Gastrocnemius medialis (tissue), 4 donors: ENCODE measurements at regions not wholly inside any gene's neighbourhood (a gene's known extent, or its start where the extent isn't known, plus 50 kb on each side); places are given as distances from the start of the nearest gene placed in this dataset.

Source experiments
- ATAC-seq, 2 donors: fragments of 150-250 bp; one replicate each; pipeline ENCODE4 v1.9.1; 2016
- DNase-seq, 2 donors: peaks; one replicate each; pipeline ENCODE4 v3.0.0-alpha.2; 2019
- H3K27ac ChIP-seq, 4 donors: fragments of 200-600 bp; sonication (generic); 1 replicate in 1 of 4; 2 replicates in 3 of 4; pipeline ENCODE4 v1.5.1; 2016 to 2018; ENCODE audit warnings: mild to moderate bottlenecking in 2 of 4, moderate library complexity in 1 of 4
- H3K27me3 ChIP-seq, 3 donors: fragments of 200-600 bp; sonication (generic) in 2 of 3; 1 replicate in 1 of 3; 2 replicates in 2 of 3; pipeline versions ENCODE4 v1.5.1 to v1.6.0; 2016 to 2019; ENCODE audit warnings: mild to moderate bottlenecking in 1 of 3, moderate library complexity in 1 of 3
- H3K36me3 ChIP-seq, 2 donors: fragments of 200-600 bp; sonication (generic) in 1 of 2; one replicate each; pipeline ENCODE4 v1.5.1; 2017 to 2018
- H3K4me1 ChIP-seq, 2 donors: fragments of 200-600 bp; sonication (generic) in 1 of 2; one replicate each; pipeline ENCODE4 v1.5.1; 2016 to 2017; ENCODE audit warnings: mild to moderate bottlenecking in 2 of 2
- H3K4me3 ChIP-seq, 4 donors: fragments of 200-600 bp; sonication (generic) in 3 of 4; 1 replicate in 1 of 4; 2 replicates in 3 of 4; pipeline ENCODE4 v1.5.1; 2016 to 2019; ENCODE audit warnings: mild to moderate bottlenecking in 2 of 4
- H3K9me3 ChIP-seq, 3 donors: fragments of 200-600 bp; sonication (generic) in 2 of 3; 1 replicate in 1 of 3; 2 replicates in 2 of 3; pipeline ENCODE4 v1.5.1; 2016 to 2019
- CTCF ChIP-seq, 5 experiments: fragments of 450-650 bp in 3 of 5; fragments of 200-600 bp in 2 of 5; sonication (generic) in 2 of 5; IDR thresholded peaks in 4 of 5; conservative IDR thresholded peaks in 1 of 5; 1 replicate in 4 of 5; 2 replicates in 1 of 5; pipeline ENCODE4 v1.5.1; 2016 to 2019; ENCODE audit warnings: antibody characterized with exemption in 5 of 5, mild to moderate bottlenecking in 3 of 5, moderate library complexity in 3 of 5
- POLR2A ChIP-seq, 2 donors: fragments of 450-650 bp; IDR thresholded peaks; one replicate each; pipeline ENCODE4 v1.6.1; 2017; ENCODE audit warnings: antibody characterized with exemption in 2 of 2, mild to moderate bottlenecking in 2 of 2, moderate library complexity in 2 of 2
- in situ Hi-C, 4 donors: fragments of 200-750 bp; cut with MboI; loops; one replicate each; pipeline versions ENCODE4 v1.15.0 to v1.8.0; 2017; ENCODE audit warnings: low sequenced_read_pairs in 4 of 4
- intact Hi-C: fragments of 100-400 bp; cut with DNase I; formaldehyde crosslinking; loops from one replicate; pipeline ENCODE4 v1.15.1; 2023; ENCODE audit warnings: low total_unique reads

GRCh38 chr2:190815226-190815625 lies 65.4 kb upstream of the GLS start:
- H3K4me1 ChIP-seq = no peaks in the 10 kb centered on the region
- ATAC-seq = no peak
- intact Hi-C loops = no loop called here
- in situ Hi-C loops = loop anchor here in 1 of 4 donors (25.0 kb wide), 1 partner anchor 728 kb away; no protein-coding TSS in a partner anchor
- H3K27me3 ChIP-seq = no peaks in the 10 kb centered on the region
- TF ChIP-seq CTCF (IDR thresholded peaks at IDR 0.05 in 4 of 5, conservative IDR thresholded peaks at IDR 0.05 in 1 of 5) = no peak
- TF ChIP-seq POLR2A (IDR thresholded peaks at IDR 0.05) = no peak
- no peak overlapping the region for H3K27ac ChIP-seq
- DNase-seq = no peak
- H3K36me3 ChIP-seq = no peaks in the 10 kb centered on the region
- no peaks in the 10 kb centered on the region for H3K9me3 ChIP-seq
- H3K4me3 ChIP-seq = no peak overlapping the region

- Histone ChIP-seq H3K27ac (no peak overlapping the region), H3K4me1 (no peaks in the 10 kb centered on the region), H3K4me3 (no peak overlapping the region), H3K27me3 (no peaks in the 10 kb centered on the region), H3K9me3 (no peaks in the 10 kb centered on the region), H3K36me3 (no peaks in the 10 kb centered on the region)
- no peak for ATAC-seq
- no peak for DNase-seq
- TF ChIP-seq POLR2A (IDR thresholded peaks at IDR 0.05) (no peak), CTCF (IDR thresholded peaks at IDR 0.05 in 4 of 5, conservative IDR thresholded peaks at IDR 0.05 in 1 of 5) (no peak)
- intact Hi-C loops (no loop called here), in situ Hi-C loops (loop anchor here in 1 of 4 donors (25.0 kb wide), 1 partner anchor 730 kb away; no protein-coding TSS in a partner anchor)
Measured at GRCh38 chr2:190817082-190817481, 63.5 kb upstream of the GLS start.

GRCh38 chr2:190819840-190820301 lies 60.8 kb upstream of the GLS start:
- ATAC-seq = peak in 1 of 2 donors; percentile 54
- no peak overlapping the region for H3K27ac ChIP-seq
- TF ChIP-seq POLR2A (IDR thresholded peaks at IDR 0.05) (no peak), CTCF (IDR thresholded peaks at IDR 0.05 in 4 of 5, conservative IDR thresholded peaks at IDR 0.05 in 1 of 5) (no peak)

GRCh38 chr2:190820416-190820815 lies 60.2 kb upstream of the GLS start:
- Histone ChIP-seq H3K9me3 (no peaks in the 10 kb centered on the region), H3K27me3 (no peaks in the 10 kb centered on the region), H3K4me1 (no peaks in the 10 kb centered on the region), H3K4me3 (no peak overlapping the region), H3K36me3 (no peaks in the 10 kb centered on the region), H3K27ac (no peak overlapping the region)
- ATAC-seq (no peak), DNase-seq (no peak)
- in situ Hi-C loops (loop anchor here in 1 of 4 donors (25.0 kb wide), 1 partner anchor 733 kb away; no protein-coding TSS in a partner anchor), intact Hi-C loops (no loop called here)
- TF ChIP-seq POLR2A (IDR thresholded peaks at IDR 0.05) = no peak
- no peak for TF ChIP-seq CTCF (IDR thresholded peaks at IDR 0.05 in 4 of 5, conservative IDR thresholded peaks at IDR 0.05 in 1 of 5)

More at GRCh38 chr2:190819840-190820301, 60.8 kb upstream of the GLS start:
- Histone ChIP-seq H3K27me3 (no peaks in the 10 kb centered on the region), H3K9me3 (no peaks in the 10 kb centered on the region), H3K36me3 (no peaks in the 10 kb centered on the region), H3K4me3 (no peak overlapping the region), H3K4me1 (no peaks in the 10 kb centered on the region)
- DNase-seq = no peak
- in situ Hi-C loops (loop anchor here in 1 of 4 donors (25.0 kb wide), 1 partner anchor 733 kb away; no protein-coding TSS in a partner anchor), intact Hi-C loops (no loop called here)

GRCh38 chr2:190822043-190822442 lies 58.6 kb upstream of the GLS start:
- intact Hi-C loops = no loop called here

More at GRCh38 chr2:190822043-190822442, 58.6 kb upstream of the GLS start:
- in situ Hi-C loops = loop anchor here in 1 of 4 donors (25.0 kb wide), 1 partner anchor 735 kb away; no protein-coding TSS in a partner anchor
- Histone ChIP-seq H3K27me3 (no peaks in the 10 kb centered on the region), H3K4me1 (no peaks in the 10 kb centered on the region), H3K9me3 (no peaks in the 10 kb centered on the region), H3K4me3 (no peak overlapping the region), H3K36me3 (no peaks in the 10 kb centered on the region), H3K27ac (no peak overlapping the region)
- ATAC-seq = no peak
- no peak for TF ChIP-seq POLR2A (IDR thresholded peaks at IDR 0.05)
- TF ChIP-seq CTCF (IDR thresholded peaks at IDR 0.05 in 4 of 5, conservative IDR thresholded peaks at IDR 0.05 in 1 of 5) = no peak
- DNase-seq = no peak
